ENCODE measurements at regions not wholly inside any gene's neighbourhood (a gene's known extent, or its start where the extent isn't known, plus 50 kb on each side); places are given as distances from the start of the nearest gene placed in this dataset.

DNA sequence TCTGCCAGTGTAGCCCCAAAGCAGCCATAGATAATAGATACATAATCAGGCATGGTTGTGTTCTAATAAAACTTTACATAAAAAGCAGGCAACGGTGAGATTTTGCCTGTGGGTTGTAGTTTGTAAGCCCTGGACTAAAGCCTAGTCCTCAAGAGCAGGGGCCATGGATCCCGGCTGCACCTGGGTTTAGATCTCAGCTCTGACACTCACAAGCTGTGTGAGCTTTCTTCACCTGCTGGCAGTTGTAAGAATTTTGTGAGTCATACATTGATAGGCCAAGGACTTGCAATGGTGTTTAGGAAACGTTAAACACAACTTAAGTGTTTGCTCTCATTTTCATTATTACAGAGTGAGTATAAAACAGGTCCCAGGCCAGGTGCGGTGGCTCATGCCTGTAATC is 395.8 kb upstream of the TBX3 start:
- no peaks in the 10 kb centered on the region for H3K27me3 ChIP-seq (ENCODE audit: insufficient read depth, low read length)
- no peak for TF ChIP-seq POLR2AphosphoS5 (IDR thresholded peaks at IDR 0.05; ENCODE audit: low read depth, low read length)
- TF ChIP-seq POLR2A (IDR thresholded peaks at IDR 0.05; ENCODE audit: borderline replicate concordance, extremely low read depth, insufficient read depth, insufficient read length): no peak
- ChIA-PET CTCF (no interaction called here), RAD21 (ENCODE audit: low non-redundant PET in 1 of 2, low total read pairs in 2 of 2, uncharacterized antibody in 2 of 2, unreplicated experiment in 2 of 2) (interaction anchor here in 1 of 2 experiments (0.6 kb wide), 1 partner anchor 402 kb away, joined by 4 read pairs; no protein-coding TSS in a partner anchor), POLR2A (no interaction called here)
- H3K4me2 ChIP-seq (ENCODE audit: low read length): no peak overlapping the region
- ATAC-seq (no peak), DNase-seq (ENCODE audit: low read depth, low spot score) (no peak)
- no peak overlapping the region for H3K27ac ChIP-seq (ENCODE audit: low read depth, low read length)
- no peaks in the 10 kb centered on the region for H3K79me2 ChIP-seq (ENCODE audit: insufficient read depth, low read length)
- H3K4me1 ChIP-seq (ENCODE audit: control insufficient read depth in 1 of 2, insufficient read depth in 2 of 2, low read length in 2 of 2): no peaks in the 10 kb centered on the region
- intact Hi-C loops (cut with micrococcal nuclease): no loop called here
- no peaks in the 10 kb centered on the region for H4K20me1 ChIP-seq (ENCODE audit: insufficient read depth)
- no peaks in the 10 kb centered on the region for H3K9me3 ChIP-seq (ENCODE audit: control insufficient read depth in 1 of 2, insufficient read depth in 1 of 2, low read depth in 1 of 2, low read length in 2 of 2)
- H3K9me2 ChIP-seq (ENCODE audit: insufficient read depth): no peaks in the 10 kb centered on the region
- no peak overlapping the region for H3K4me3 ChIP-seq (replicated peaks in 1 of 2; ENCODE audit: low read depth in 1 of 2, low read length in 2 of 2)
- no TSS peak for BruUV-seq (replicated peaks)
- H3K9ac ChIP-seq (ENCODE audit: low read length): no peak overlapping the region
- no peak overlapping the region for H2AFZ ChIP-seq (ENCODE audit: low read depth, low read length, poor library complexity, severe bottlenecking)
- H3K36me3 ChIP-seq (ENCODE audit: control insufficient read depth in 1 of 2, insufficient read depth in 2 of 2, low read length in 2 of 2): no peaks in the 10 kb centered on the region

DNA sequence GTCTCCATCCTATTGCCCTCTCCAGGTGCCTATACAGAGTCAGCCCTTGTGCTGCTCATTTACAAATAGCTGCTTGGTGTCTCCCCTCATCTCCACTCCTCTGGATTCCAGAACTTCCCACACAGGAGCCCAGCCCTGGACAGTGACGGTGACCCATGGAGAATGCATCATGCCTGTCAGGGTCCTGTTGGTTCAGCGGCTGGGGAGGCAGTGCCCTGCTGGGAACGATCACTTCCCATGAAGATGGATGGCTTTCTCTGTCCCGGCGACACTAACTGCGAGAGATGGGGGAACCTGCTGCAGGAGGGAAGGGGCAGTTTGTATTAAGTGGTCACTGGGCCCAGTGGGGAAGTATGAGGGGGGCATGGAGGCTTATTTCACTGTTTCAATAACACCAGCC is 395.0 kb upstream of the TBX3 start:
- intact Hi-C loops (cut with micrococcal nuclease): no loop called here
- Histone ChIP-seq H3K27ac (ENCODE audit: low read depth, low read length) (no peak overlapping the region), H3K9me3 (ENCODE audit: control insufficient read depth in 1 of 2, insufficient read depth in 1 of 2, low read depth in 1 of 2, low read length in 2 of 2) (no peaks in the 10 kb centered on the region), H3K4me3 (replicated peaks in 1 of 2; ENCODE audit: low read depth in 1 of 2, low read length in 2 of 2) (no peak overlapping the region), H3K27me3 (ENCODE audit: insufficient read depth, low read length) (no peaks in the 10 kb centered on the region), H3K79me2 (ENCODE audit: insufficient read depth, low read length) (no peaks in the 10 kb centered on the region), H3K4me1 (ENCODE audit: control insufficient read depth in 1 of 2, insufficient read depth in 2 of 2, low read length in 2 of 2) (no peaks in the 10 kb centered on the region), H3K9me2 (ENCODE audit: insufficient read depth) (no peaks in the 10 kb centered on the region), H4K20me1 (ENCODE audit: insufficient read depth) (no peaks in the 10 kb centered on the region), H3K4me2 (ENCODE audit: low read length) (no peak overlapping the region), H3K9ac (ENCODE audit: low read length) (no peak overlapping the region), H3K36me3 (ENCODE audit: control insufficient read depth in 1 of 2, insufficient read depth in 2 of 2, low read length in 2 of 2) (no peaks in the 10 kb centered on the region), H2AFZ (ENCODE audit: low read depth, low read length, poor library complexity, severe bottlenecking) (no peak overlapping the region)
- ChIA-PET CTCF (no interaction called here), POLR2A (no interaction called here), RAD21 (ENCODE audit: low non-redundant PET in 1 of 2, low total read pairs in 2 of 2, uncharacterized antibody in 2 of 2, unreplicated experiment in 2 of 2) (no interaction called here)
- BruUV-seq (replicated peaks): no TSS peak
- no peak for ATAC-seq
- TF ChIP-seq, protein P1, sequence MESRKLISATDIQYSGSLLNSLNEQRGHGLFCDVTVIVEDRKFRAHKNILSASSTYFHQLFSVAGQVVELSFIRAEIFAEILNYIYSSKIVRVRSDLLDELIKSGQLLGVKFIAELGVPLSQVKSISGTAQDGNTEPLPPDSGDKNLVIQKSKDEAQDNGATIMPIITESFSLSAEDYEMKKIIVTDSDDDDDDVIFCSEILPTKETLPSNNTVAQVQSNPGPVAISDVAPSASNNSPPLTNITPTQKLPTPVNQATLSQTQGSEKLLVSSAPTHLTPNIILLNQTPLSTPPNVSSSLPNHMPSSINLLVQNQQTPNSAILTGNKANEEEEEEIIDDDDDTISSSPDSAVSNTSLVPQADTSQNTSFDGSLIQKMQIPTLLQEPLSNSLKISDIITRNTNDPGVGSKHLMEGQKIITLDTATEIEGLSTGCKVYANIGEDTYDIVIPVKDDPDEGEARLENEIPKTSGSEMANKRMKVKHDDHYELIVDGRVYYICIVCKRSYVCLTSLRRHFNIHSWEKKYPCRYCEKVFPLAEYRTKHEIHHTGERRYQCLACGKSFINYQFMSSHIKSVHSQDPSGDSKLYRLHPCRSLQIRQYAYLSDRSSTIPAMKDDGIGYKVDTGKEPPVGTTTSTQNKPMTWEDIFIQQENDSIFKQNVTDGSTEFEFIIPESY (IDR thresholded peaks at IDR 0.05; ENCODE audit: extremely low read depth, insufficient replicate concordance, low read length): no peak
- TF ChIP-seq, protein P2, sequence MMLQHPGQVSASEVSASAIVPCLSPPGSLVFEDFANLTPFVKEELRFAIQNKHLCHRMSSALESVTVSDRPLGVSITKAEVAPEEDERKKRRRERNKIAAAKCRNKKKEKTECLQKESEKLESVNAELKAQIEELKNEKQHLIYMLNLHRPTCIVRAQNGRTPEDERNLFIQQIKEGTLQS (IDR thresholded peaks at IDR 0.05): no peak
- no peak for TF ChIP-seq FOSL1 (IDR thresholded peaks at IDR 0.05; ENCODE audit: low read depth)
- no peak for TF ChIP-seq SIN3A (IDR thresholded peaks at IDR 0.05; ENCODE audit: low read depth)
- no peak for TF ChIP-seq CEBPB (IDR thresholded peaks at IDR 0.05; ENCODE audit: low read depth)
- no peak for TF ChIP-seq POLR2AphosphoS5 (IDR thresholded peaks at IDR 0.05; ENCODE audit: low read depth, low read length)
- no peak for TF ChIP-seq ZNF274 (IDR thresholded peaks at IDR 0.05; ENCODE audit: low read depth, low read length)
- TF ChIP-seq TCF7L2 (IDR thresholded peaks at IDR 0.05; ENCODE audit: borderline replicate concordance, extremely low read depth, insufficient read depth, insufficient read length): no peak
- no peak for TF ChIP-seq SRF (IDR thresholded peaks at IDR 0.05; ENCODE audit: low read depth)
- no peak for TF ChIP-seq JUND (IDR thresholded peaks at IDR 0.05)
- no peak for TF ChIP-seq RAD21 (IDR thresholded peaks at IDR 0.05; ENCODE audit: low read depth)
- no peak for TF ChIP-seq EZH2phosphoT487 (IDR thresholded peaks at IDR 0.05; ENCODE audit: borderline replicate concordance)
- no peak for TF ChIP-seq EGR1 (IDR thresholded peaks at IDR 0.05; ENCODE audit: low read depth)
- TF ChIP-seq SP1 (IDR thresholded peaks at IDR 0.05; ENCODE audit: low read depth): no peak
- TF ChIP-seq, protein P3, sequence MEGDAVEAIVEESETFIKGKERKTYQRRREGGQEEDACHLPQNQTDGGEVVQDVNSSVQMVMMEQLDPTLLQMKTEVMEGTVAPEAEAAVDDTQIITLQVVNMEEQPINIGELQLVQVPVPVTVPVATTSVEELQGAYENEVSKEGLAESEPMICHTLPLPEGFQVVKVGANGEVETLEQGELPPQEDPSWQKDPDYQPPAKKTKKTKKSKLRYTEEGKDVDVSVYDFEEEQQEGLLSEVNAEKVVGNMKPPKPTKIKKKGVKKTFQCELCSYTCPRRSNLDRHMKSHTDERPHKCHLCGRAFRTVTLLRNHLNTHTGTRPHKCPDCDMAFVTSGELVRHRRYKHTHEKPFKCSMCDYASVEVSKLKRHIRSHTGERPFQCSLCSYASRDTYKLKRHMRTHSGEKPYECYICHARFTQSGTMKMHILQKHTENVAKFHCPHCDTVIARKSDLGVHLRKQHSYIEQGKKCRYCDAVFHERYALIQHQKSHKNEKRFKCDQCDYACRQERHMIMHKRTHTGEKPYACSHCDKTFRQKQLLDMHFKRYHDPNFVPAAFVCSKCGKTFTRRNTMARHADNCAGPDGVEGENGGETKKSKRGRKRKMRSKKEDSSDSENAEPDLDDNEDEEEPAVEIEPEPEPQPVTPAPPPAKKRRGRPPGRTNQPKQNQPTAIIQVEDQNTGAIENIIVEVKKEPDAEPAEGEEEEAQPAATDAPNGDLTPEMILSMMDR (IDR thresholded peaks at IDR 0.05 in 2 of 3, conservative IDR thresholded peaks at IDR 0.05 in 1 of 3; ENCODE audit: borderline replicate concordance in 1 of 3, insufficient read depth in 1 of 3, low read depth in 2 of 3, low read length in 2 of 3): no peak
- no peak for TF ChIP-seq ZFX (IDR thresholded peaks at IDR 0.05)
- TF ChIP-seq CBX3 (IDR thresholded peaks at IDR 0.05; ENCODE audit: low read depth): no peak
- no peak for DNase-seq (ENCODE audit: low read depth, low spot score)

Measured in HCT116 (cell line).